GM18499 (cell line): ENCODE measurements at regions not wholly inside any gene's neighbourhood (a gene's known extent, or its start where the extent isn't known, plus 50 kb on each side); places are given as distances from the start of the nearest gene placed in this dataset.

Experiments used
- ATAC-seq: cut with Tn5 transposase; IDR thresholded peaks from one replicate; pipeline ENCODE4 v1.9.1; 2021; ENCODE audit warnings: moderate number of reproducible peaks; ENCODE audit not compliant: insufficient read depth, unreplicated experiment

- ATAC-seq = no peak
These were observed 189.5 kb upstream of the LYZL1 start for GRCh38 chr10:29099415-29099814.

- no peak for ATAC-seq
These were observed 188.4 kb upstream of the LYZL1 start for GRCh38 chr10:29100505-29100904.

- ATAC-seq = no peak
These were observed 186.6 kb upstream of the LYZL1 start for GRCh38 chr10:29102233-29102632.

GRCh38 chr10:29102636-29103035 lies 186.2 kb upstream of the LYZL1 start:
- no peak for ATAC-seq

- ATAC-seq = no peak
These were observed 184.0 kb upstream of the LYZL1 start for GRCh38 chr10:29104661-29105399.

- no peak for ATAC-seq
These were observed 183.2 kb upstream of the LYZL1 start for GRCh38 chr10:29105516-29106215.

- ATAC-seq = no peak
These were observed 182.6 kb upstream of the LYZL1 start for GRCh38 chr10:29106287-29106686.

- no peak for ATAC-seq
These were observed 180.9 kb upstream of the LYZL1 start for GRCh38 chr10:29107866-29108498.

- ATAC-seq = no peak
These were observed 178.9 kb upstream of the LYZL1 start for GRCh38 chr10:29109707-29110571.

- ATAC-seq = no peak
These were observed 175.8 kb upstream of the LYZL1 start for GRCh38 chr10:29112827-29113615.

GRCh38 chr10:29113616-29113945 lies 175.3 kb upstream of the LYZL1 start:
- ATAC-seq = no peak

- ATAC-seq = no peak
These were observed 174.7 kb upstream of the LYZL1 start for GRCh38 chr10:29114141-29114540.

- no peak for ATAC-seq
These were observed 171.1 kb upstream of the LYZL1 start for GRCh38 chr10:29117781-29118180.

- ATAC-seq = no peak
These were observed 169.5 kb upstream of the LYZL1 start for GRCh38 chr10:29119374-29119773.

GRCh38 chr10:29120216-29120615 lies 168.7 kb upstream of the LYZL1 start:
- ATAC-seq = no peak

- ATAC-seq = no peak
These were observed 164.0 kb upstream of the LYZL1 start for GRCh38 chr10:29124864-29125263.

- no peak for ATAC-seq
These were observed 161.7 kb upstream of the LYZL1 start for GRCh38 chr10:29127037-29127700.

- ATAC-seq = no peak
These were observed 161.1 kb upstream of the LYZL1 start for GRCh38 chr10:29127731-29128130.

GRCh38 chr10:29130190-29130673 lies 158.6 kb upstream of the LYZL1 start:
- ATAC-seq = no peak
